ENCODE measurements at regions not wholly inside any gene's neighbourhood (a gene's known extent, or its start where the extent isn't known, plus 50 kb on each side); places are given as distances from the start of the nearest gene placed in this dataset.

GRCh38 chr2:11090187-11090586 lies 65.1 kb upstream of the SLC66A3 start:
- no peak for TF ChIP-seq ZFP30 (CRISPR knock-in tag; IDR thresholded peaks at IDR 0.05)
- no peak for TF ChIP-seq RARB (CRISPR knock-in tag; IDR thresholded peaks at IDR 0.05)
- TF ChIP-seq PATZ1 (CRISPR knock-in tag; IDR thresholded peaks at IDR 0.05; ENCODE audit: borderline replicate concordance) = no peak
- TF ChIP-seq, protein P1, sequence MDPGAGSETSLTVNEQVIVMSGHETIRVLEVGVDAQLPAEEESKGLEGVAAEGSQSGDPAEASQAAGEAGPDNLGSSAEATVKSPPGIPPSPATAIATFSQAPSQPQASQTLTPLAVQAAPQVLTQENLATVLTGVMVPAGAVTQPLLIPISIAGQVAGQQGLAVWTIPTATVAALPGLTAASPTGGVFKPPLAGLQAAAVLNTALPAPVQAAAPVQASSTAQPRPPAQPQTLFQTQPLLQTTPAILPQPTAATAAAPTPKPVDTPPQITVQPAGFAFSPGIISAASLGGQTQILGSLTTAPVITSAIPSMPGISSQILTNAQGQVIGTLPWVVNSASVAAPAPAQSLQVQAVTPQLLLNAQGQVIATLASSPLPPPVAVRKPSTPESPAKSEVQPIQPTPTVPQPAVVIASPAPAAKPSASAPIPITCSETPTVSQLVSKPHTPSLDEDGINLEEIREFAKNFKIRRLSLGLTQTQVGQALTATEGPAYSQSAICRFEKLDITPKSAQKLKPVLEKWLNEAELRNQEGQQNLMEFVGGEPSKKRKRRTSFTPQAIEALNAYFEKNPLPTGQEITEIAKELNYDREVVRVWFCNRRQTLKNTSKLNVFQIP (CRISPR knock-in tag; IDR thresholded peaks at IDR 0.05; ENCODE audit: borderline replicate concordance, low read depth) = no peak
- TF ChIP-seq ISL1 (CRISPR knock-in tag; IDR thresholded peaks at IDR 0.05) = no peak
- TF ChIP-seq ZFP3 (CRISPR knock-in tag; IDR thresholded peaks at IDR 0.05) = no peak
- TF ChIP-seq ARNTL (CRISPR knock-in tag; IDR thresholded peaks at IDR 0.05; ENCODE audit: borderline replicate concordance, low read depth) = no peak
- no peak for TF ChIP-seq ZNF8 (CRISPR knock-in tag; IDR thresholded peaks at IDR 0.05)
- no peak for TF ChIP-seq PPARA (CRISPR knock-in tag; IDR thresholded peaks at IDR 0.05; ENCODE audit: borderline replicate concordance)
- TF ChIP-seq SNAI2 (CRISPR knock-in tag; IDR thresholded peaks at IDR 0.05) = no peak
- no peak for TF ChIP-seq ESRRG (CRISPR knock-in tag; IDR thresholded peaks at IDR 0.05)
- ATAC-seq = no peak

GRCh38 chr2:11092701-11093335 lies 62.4 kb upstream of the SLC66A3 start:
- ATAC-seq = no peak
- TF ChIP-seq ZNF565 (CRISPR knock-in tag; conservative IDR thresholded peaks at IDR 0.05; ENCODE audit: low read depth) (no peak), TSHZ2 (CRISPR knock-in tag; IDR thresholded peaks at IDR 0.05) (no peak), GLIS3 (CRISPR knock-in tag; IDR thresholded peaks at IDR 0.05) (no peak), ESRRG (CRISPR knock-in tag; IDR thresholded peaks at IDR 0.05) (no peak), ARNTL (CRISPR knock-in tag; IDR thresholded peaks at IDR 0.05; ENCODE audit: borderline replicate concordance, low read depth) (no peak), PATZ1 (CRISPR knock-in tag; IDR thresholded peaks at IDR 0.05; ENCODE audit: borderline replicate concordance) (no peak), PPARA (CRISPR knock-in tag; IDR thresholded peaks at IDR 0.05; ENCODE audit: borderline replicate concordance) (no peak), ZFP3 (CRISPR knock-in tag; IDR thresholded peaks at IDR 0.05) (no peak), CSRNP3 (CRISPR knock-in tag; IDR thresholded peaks at IDR 0.05) (no peak), SNAI2 (CRISPR knock-in tag; IDR thresholded peaks at IDR 0.05) (no peak), RARB (CRISPR knock-in tag; IDR thresholded peaks at IDR 0.05) (no peak), ISL1 (CRISPR knock-in tag; IDR thresholded peaks at IDR 0.05) (no peak)
- TF ChIP-seq, protein P1 (CRISPR knock-in tag; IDR thresholded peaks at IDR 0.05; ENCODE audit: borderline replicate concordance, low read depth) = no peak

DNA sequence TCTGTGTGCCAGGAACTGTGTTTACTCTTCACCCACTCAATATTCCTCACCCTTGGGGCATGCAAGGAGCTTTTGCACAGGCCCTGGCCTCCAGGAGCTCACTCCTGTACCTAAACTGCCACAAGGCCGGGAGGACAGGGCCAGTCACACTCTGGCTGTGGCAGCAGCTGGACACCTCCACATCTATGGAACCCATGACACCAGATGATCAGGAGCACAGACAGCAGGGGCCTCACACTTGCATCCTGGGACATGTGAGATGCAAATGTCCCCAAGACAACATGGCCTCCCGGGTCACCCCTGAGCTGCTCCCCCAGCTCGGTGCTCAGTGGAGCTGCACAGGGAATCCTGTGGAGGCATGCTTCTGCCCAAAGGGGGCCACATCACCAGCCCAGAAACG lies 61.8 kb upstream of the SLC66A3 start:
- TF ChIP-seq OSR1 (CRISPR knock-in tag; IDR thresholded peaks at IDR 0.05) (no peak), ZNF70 (CRISPR knock-in tag; IDR thresholded peaks at IDR 0.05) (no peak), ZFP30 (CRISPR knock-in tag; IDR thresholded peaks at IDR 0.05) (no peak), TOX (CRISPR knock-in tag; IDR thresholded peaks at IDR 0.05; ENCODE audit: borderline replicate concordance) (no peak), ZFP3 (CRISPR knock-in tag; IDR thresholded peaks at IDR 0.05) (no peak), PATZ1 (CRISPR knock-in tag; IDR thresholded peaks at IDR 0.05; ENCODE audit: borderline replicate concordance) (no peak), BACH2 (CRISPR knock-in tag; IDR thresholded peaks at IDR 0.05; ENCODE audit: borderline replicate concordance) (no peak), ZNF8 (CRISPR knock-in tag; IDR thresholded peaks at IDR 0.05) (no peak), ESRRG (CRISPR knock-in tag; IDR thresholded peaks at IDR 0.05) (no peak), PPARA (CRISPR knock-in tag; IDR thresholded peaks at IDR 0.05; ENCODE audit: borderline replicate concordance) (no peak), CREB5 (CRISPR knock-in tag; IDR thresholded peaks at IDR 0.05; ENCODE audit: low read depth) (no peak), ZNF565 (CRISPR knock-in tag; conservative IDR thresholded peaks at IDR 0.05; ENCODE audit: low read depth) (no peak)
- no peak; the same call in 2 of the 3 replicates for ATAC-seq

Data from SK-N-SH treated with all-trans-retinoic acid at 6 μM for 48 hours (cell line).